Skin of body (tissue), 1 donor: ENCODE measurements at regions not wholly inside any gene's neighbourhood (a gene's known extent, or its start where the extent isn't known, plus 50 kb on each side); places are given as distances from the start of the nearest gene placed in this dataset.
"Not testable (repeated sequence)": the region's sequence is repeated elsewhere in the genome, so short reads cannot be mapped to it uniquely, and the experiment has no call there.

Experiments
- DNase-seq: peaks from one replicate; lab custom pipeline; 2025; lab: John Stamatoyannopoulos, UW

GRCh38 chr3:153602801-153603200 lies 440.8 kb downstream of the RAP2B start:
- DNase-seq: no peak

- peak; percentile 33 for DNase-seq
Observed at GRCh38 chr3:153614140-153614539, 452.1 kb downstream of the RAP2B start.

GRCh38 chr3:153614563-153614962 lies 452.5 kb downstream of the RAP2B start:
- no peak for DNase-seq

GRCh38 chr3:153615863-153616262 lies 453.8 kb downstream of the RAP2B start:
- DNase-seq: no peak

- no peak for DNase-seq
Observed at GRCh38 chr3:153617463-153617862, 455.4 kb downstream of the RAP2B start.

GRCh38 chr3:153618176-153618575 lies 456.1 kb downstream of the RAP2B start:
- no peak for DNase-seq

GRCh38 chr3:153619268-153619667 lies 457.2 kb downstream of the RAP2B start:
- DNase-seq: no peak

- DNase-seq: no peak
Observed at GRCh38 chr3:153621953-153622352, 459.9 kb downstream of the RAP2B start.

- DNase-seq: no peak
Observed at GRCh38 chr3:153623834-153624233, 461.8 kb downstream of the RAP2B start.

- DNase-seq: no peak
Observed at GRCh38 chr3:153624310-153625030, 462.4 kb downstream of the RAP2B start.

GRCh38 chr3:153625506-153625905 lies 463.5 kb downstream of the RAP2B start:
- no peak for DNase-seq

GRCh38 chr3:153626158-153626557 lies 464.1 kb downstream of the RAP2B start:
- no peak for DNase-seq

- no peak for DNase-seq
Observed at GRCh38 chr3:153628591-153628990, 466.6 kb downstream of the RAP2B start.

- no peak for DNase-seq
Observed at GRCh38 chr3:153629148-153629547, 467.1 kb downstream of the RAP2B start.

GRCh38 chr3:153631102-153631501 lies 469.1 kb downstream of the RAP2B start:
- no peak for DNase-seq

GRCh38 chr3:153631664-153632063 lies 469.6 kb downstream of the RAP2B start:
- no peak for DNase-seq

- DNase-seq: no peak
Observed at GRCh38 chr3:153633407-153633806, 471.4 kb downstream of the RAP2B start.

GRCh38 chr3:153634683-153635082 lies 472.7 kb downstream of the RAP2B start:
- DNase-seq: peak; percentile 67

- peak; percentile 74 for DNase-seq
Observed at GRCh38 chr3:153639631-153640030, 477.6 kb downstream of the RAP2B start.

- DNase-seq: no peak
Observed at GRCh38 chr3:153640689-153641665, 479.0 kb downstream of the RAP2B start.

GRCh38 chr3:153642576-153642975 lies 478.6 kb upstream of the ARHGEF26 start:
- DNase-seq: not testable (repeated sequence)

- not testable (repeated sequence) for DNase-seq
Observed at GRCh38 chr3:153643471-153643870, 477.7 kb upstream of the ARHGEF26 start.
